MCF 10A (cell line): ENCODE measurements at regions not wholly inside any gene's neighbourhood (a gene's known extent, or its start where the extent isn't known, plus 50 kb on each side); places are given as distances from the start of the nearest gene placed in this dataset.

Experiments
- BruUV-seq: library from RNA; stranded (reverse); fragments of 400-500 nt; replicated peaks from 2 replicates; lab custom pipeline; 2021; lab: Mats Ljungman, UMichigan
- CTCF ChIA-PET: fragments of 300-600 bp; sonication (Branson Sonifier 250); formaldehyde crosslinking; extraction: SDS; loops from one replicate; lab custom pipeline; 2021; ENCODE audit warnings: antibody characterized with exemption, inconsistent platforms; lab: Yijun Ruan, JAX
- POLR2A ChIA-PET: fragments of 300-600, 350-650 bp; sonication (Branson Sonifier 250); formaldehyde crosslinking; extraction: SDS; loops from one replicate; lab custom pipeline; 2020; ENCODE audit warnings: antibody characterized with exemption, inconsistent platforms; lab: Yijun Ruan, JAX
- DNase-seq: peaks from one replicate; pipeline ENCODE4 v3.0.0-alpha.2; 2018; ENCODE audit not compliant: unreplicated experiment
- H3K27ac Mint-ChIP-seq: one replicate; pipeline ENCODE4 v1.8.0; 2022; ENCODE audit warnings: mild to moderate bottlenecking, low read depth, mixed read lengths; ENCODE audit not compliant: unreplicated experiment
- H3K27me3 Mint-ChIP-seq: one replicate; pipeline ENCODE4 v1.8.0; 2022; ENCODE audit warnings: mixed read lengths; ENCODE audit not compliant: insufficient read depth, unreplicated experiment
- H3K36me3 Mint-ChIP-seq: one replicate; pipeline ENCODE4 v1.8.0; 2022; ENCODE audit warnings: mild to moderate bottlenecking, moderate library complexity, mixed read lengths; ENCODE audit not compliant: insufficient read depth, unreplicated experiment
- H3K4me1 Mint-ChIP-seq: one replicate; pipeline ENCODE4 v1.8.0; 2022; ENCODE audit warnings: mixed read lengths; ENCODE audit not compliant: insufficient read depth, unreplicated experiment
- H3K4me3 Mint-ChIP-seq: one replicate; pipeline ENCODE4 v1.8.0; 2022; ENCODE audit warnings: mild to moderate bottlenecking, moderate library complexity, mixed read lengths; ENCODE audit not compliant: unreplicated experiment
- H3K9me3 Mint-ChIP-seq: one replicate; pipeline ENCODE4 v1.8.0; 2022; ENCODE audit warnings: mixed read lengths; ENCODE audit not compliant: unreplicated experiment
- intact Hi-C: fragments of 100-400 bp; cut with micrococcal nuclease; formaldehyde crosslinking; loops from 2 replicates; pipeline ENCODE4 v1.14.1; 2022
- TF ChIP-seq, protein P1 (sequence below): fragments of 200-600 bp; IDR thresholded peaks from one replicate; pipeline ENCODE4 v1.8.0; 2022; ENCODE audit warnings: antibody characterized with exemption, mild to moderate bottlenecking; ENCODE audit not compliant: unreplicated experiment

GRCh38 chr10:10460451-10460850 is 557.2 kb upstream of the CELF2 start:
- Mint-ChIP-seq H3K9me3 (no peaks in the 10 kb centered on the region), H3K27ac (no peak overlapping the region), H3K36me3 (no peaks in the 10 kb centered on the region), H3K27me3 (no peaks in the 10 kb centered on the region), H3K4me1 (peaks cover 4% of the 10 kb centered on the region), H3K4me3 (no peak overlapping the region)
- ChIA-PET CTCF (interaction anchor here (0.9 to 1.1 kb wide), 2 partner anchors 58 to 459 kb away, joined by 7 to 8 read pairs; no protein-coding TSS in a partner anchor), POLR2A (interaction anchor here (0.6 kb wide), 1 partner anchor 58 kb away, joined by 4 read pairs; no protein-coding TSS in a partner anchor)
- BruUV-seq, result no TSS peak
- DNase-seq, result peak; percentile 10
- TF ChIP-seq, protein P1, sequence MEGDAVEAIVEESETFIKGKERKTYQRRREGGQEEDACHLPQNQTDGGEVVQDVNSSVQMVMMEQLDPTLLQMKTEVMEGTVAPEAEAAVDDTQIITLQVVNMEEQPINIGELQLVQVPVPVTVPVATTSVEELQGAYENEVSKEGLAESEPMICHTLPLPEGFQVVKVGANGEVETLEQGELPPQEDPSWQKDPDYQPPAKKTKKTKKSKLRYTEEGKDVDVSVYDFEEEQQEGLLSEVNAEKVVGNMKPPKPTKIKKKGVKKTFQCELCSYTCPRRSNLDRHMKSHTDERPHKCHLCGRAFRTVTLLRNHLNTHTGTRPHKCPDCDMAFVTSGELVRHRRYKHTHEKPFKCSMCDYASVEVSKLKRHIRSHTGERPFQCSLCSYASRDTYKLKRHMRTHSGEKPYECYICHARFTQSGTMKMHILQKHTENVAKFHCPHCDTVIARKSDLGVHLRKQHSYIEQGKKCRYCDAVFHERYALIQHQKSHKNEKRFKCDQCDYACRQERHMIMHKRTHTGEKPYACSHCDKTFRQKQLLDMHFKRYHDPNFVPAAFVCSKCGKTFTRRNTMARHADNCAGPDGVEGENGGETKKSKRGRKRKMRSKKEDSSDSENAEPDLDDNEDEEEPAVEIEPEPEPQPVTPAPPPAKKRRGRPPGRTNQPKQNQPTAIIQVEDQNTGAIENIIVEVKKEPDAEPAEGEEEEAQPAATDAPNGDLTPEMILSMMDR, result no peak
- intact Hi-C loops, result no loop called here

DNA sequence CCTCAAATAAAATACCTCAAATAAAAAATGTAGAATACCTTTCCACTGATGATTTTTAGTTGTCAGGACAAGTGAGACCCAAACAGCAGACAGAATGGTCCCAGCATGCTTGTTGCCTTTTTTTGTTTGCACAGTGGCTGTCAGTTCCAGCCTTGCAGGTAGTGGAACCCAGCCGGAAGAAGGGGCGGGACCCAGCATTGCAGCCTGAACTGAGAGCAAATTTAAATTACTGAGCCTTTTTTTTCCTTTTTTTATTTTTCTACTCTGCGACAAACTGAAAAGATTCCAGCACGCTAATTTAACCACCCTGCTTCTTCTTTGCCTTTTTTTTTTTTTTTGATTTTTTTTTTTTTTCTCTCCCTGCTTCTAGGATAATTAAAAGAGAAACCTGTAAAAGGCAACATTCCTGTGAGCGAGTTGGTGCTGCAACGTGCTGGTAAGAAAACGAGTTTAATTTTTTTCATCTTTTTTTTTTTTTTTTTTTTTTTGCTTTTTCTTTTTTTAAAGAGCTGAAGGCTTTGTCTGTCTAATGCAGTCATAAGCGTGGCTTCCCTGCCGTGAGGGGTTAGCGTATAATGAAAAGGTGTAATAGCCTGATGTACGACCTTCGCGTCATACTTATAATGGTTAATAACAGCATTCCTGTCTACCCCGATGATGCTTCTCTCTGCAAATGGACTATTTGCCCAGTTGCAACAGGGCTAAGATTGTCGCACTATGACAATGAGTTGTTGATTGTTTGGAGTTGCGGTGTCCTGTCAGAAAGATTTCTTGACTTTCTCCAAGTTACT is 555.3 kb upstream of the CELF2 start:
- H3K36me3 Mint-ChIP-seq, result no peaks in the 10 kb centered on the region
- TF ChIP-seq, protein P1, result no peak
- no peaks in the 10 kb centered on the region for H3K27me3 Mint-ChIP-seq
- POLR2A ChIA-PET, result no interaction called here
- intact Hi-C loops, result no loop called here
- no TSS peak for BruUV-seq
- H3K4me1 Mint-ChIP-seq, result peaks cover 4% of the 10 kb centered on the region
- no peak overlapping the region for H3K27ac Mint-ChIP-seq
- DNase-seq, result no peak
- CTCF ChIA-PET, result no interaction called here
- H3K4me3 Mint-ChIP-seq, result peak overlapping the region; percentile 33
- H3K9me3 Mint-ChIP-seq, result no peaks in the 10 kb centered on the region

GRCh38 chr10:10471758-10472157 is 545.9 kb upstream of the CELF2 start:
- Mint-ChIP-seq H3K27me3 (no peaks in the 10 kb centered on the region), H3K36me3 (no peaks in the 10 kb centered on the region), H3K27ac (no peak overlapping the region), H3K4me1 (no peaks in the 10 kb centered on the region), H3K9me3 (peaks cover 15% of the 10 kb centered on the region), H3K4me3 (no peak overlapping the region)
- DNase-seq, result no peak
- BruUV-seq, result no TSS peak
- TF ChIP-seq, protein P1, result no peak
- ChIA-PET POLR2A (no interaction called here), CTCF (no interaction called here)
- intact Hi-C loops, result no loop called here

- TF ChIP-seq, protein P1, result no peak
- no peak for DNase-seq
Observed at GRCh38 chr10:10475812-10476211, 541.9 kb upstream of the CELF2 start.

More at GRCh38 chr10:10475812-10476211, 541.9 kb upstream of the CELF2 start:
- Mint-ChIP-seq H3K36me3 (no peaks in the 10 kb centered on the region), H3K27me3 (no peaks in the 10 kb centered on the region), H3K9me3 (peaks cover 7% of the 10 kb centered on the region), H3K27ac (no peak overlapping the region), H3K4me3 (no peak overlapping the region), H3K4me1 (peaks cover 6% of the 10 kb centered on the region)
- POLR2A ChIA-PET, result interaction anchor here (0.9 kb wide), 1 partner anchor 9 kb away, joined by 3 read pairs; no protein-coding TSS in a partner anchor
- intact Hi-C loops, result no loop called here
- CTCF ChIA-PET, result interaction anchor here (0.6 to 1.0 kb wide), 2 partner anchors 561 to 1934 kb away, joined by 3 to 4 read pairs; no protein-coding TSS in a partner anchor
- BruUV-seq, result no TSS peak
